GM23338 (cell line): ENCODE measurements at regions not wholly inside any gene's neighbourhood (a gene's known extent, or its start where the extent isn't known, plus 50 kb on each side); places are given as distances from the start of the nearest gene placed in this dataset.

Experiments
- ATAC-seq: fragments of 200-7000 bp; cut with Tn5 transposase; 3 replicates; pipeline ENCODE4 v1.9.1; 2020
- DNase-seq: peaks from one replicate; pipeline ENCODE4 v3.0.0-alpha.2; 2015; ENCODE audit warnings: low spot score
- H2AFZ ChIP-seq: fragments of 200-600 bp; sonication (generic); 2 replicates; pipeline ENCODE4 v1.8.0; 2016; ENCODE audit warnings: antibody characterized with exemption, mild to moderate bottlenecking, moderate library complexity
- H3F3A ChIP-seq: fragments of 200-600 bp; sonication (generic); replicated peaks from 2 replicates; pipeline ENCODE4 v1.8.0; 2017; ENCODE audit warnings: antibody characterized with exemption, mixed run types, low read depth
- H3K27ac ChIP-seq: fragments of 200-600 bp; sonication (generic); 2 replicates; pipeline ENCODE4 v1.6.1; 2016; ENCODE audit warnings: low read depth
- H3K27me3 ChIP-seq: fragments of 200-600 bp; sonication (generic); 2 replicates; pipeline ENCODE4 v1.8.0; 2016; ENCODE audit warnings: mild to moderate bottlenecking, mixed run types, moderate library complexity; ENCODE audit not compliant: insufficient read depth
- H3K36me3 ChIP-seq: fragments of 200-600 bp; sonication (generic); 2 replicates; pipeline ENCODE4 v1.8.0; 2016; ENCODE audit warnings: mild to moderate bottlenecking; ENCODE audit not compliant: insufficient read depth
- H3K4me1 ChIP-seq: fragments of 200-600 bp; sonication (generic); 2 replicates; pipeline ENCODE4 v1.8.0; 2016; ENCODE audit warnings: mild to moderate bottlenecking, moderate library complexity; ENCODE audit not compliant: insufficient read depth
- H3K4me2 ChIP-seq: fragments of 200-600 bp; sonication (generic); 2 replicates; pipeline ENCODE4 v1.7.1; 2017; ENCODE audit warnings: mixed run types
- H3K4me3 ChIP-seq: fragments of 200-600 bp; sonication (generic); 2 replicates; pipeline ENCODE4 v1.6.1; 2016; ENCODE audit warnings: mixed run types
- H3K79me2 ChIP-seq: fragments of 200-600 bp; sonication (generic); replicated peaks from 2 replicates; pipeline ENCODE4 v1.8.0; 2017; ENCODE audit warnings: mild to moderate bottlenecking; ENCODE audit not compliant: insufficient read depth
- H3K9me2 ChIP-seq: fragments of 200-600 bp; sonication (generic); 2 replicates; pipeline ENCODE4 v1.8.0; 2017; ENCODE audit not compliant: insufficient read depth
- H4K20me1 ChIP-seq: fragments of 200-600 bp; sonication (generic); replicated peaks from 2 replicates; pipeline ENCODE4 v1.8.0; 2017; ENCODE audit warnings: mild to moderate bottlenecking; ENCODE audit not compliant: insufficient read depth
- H3K27ac Mint-ChIP-seq: 2 replicates; pipeline ENCODE4 v1.8.0; 2020; ENCODE audit warnings: inconsistent platforms, mild to moderate bottlenecking, moderate library complexity, mixed read lengths
- H3K27me3 Mint-ChIP-seq: 3 replicates; pipeline ENCODE4 v1.8.0; 2022; ENCODE audit warnings: low read depth, mild to moderate bottlenecking, moderate library complexity, mixed read lengths, inconsistent platforms; ENCODE audit not compliant: insufficient read depth, poor library complexity
- H3K36me3 Mint-ChIP-seq: 3 replicates; pipeline ENCODE4 v1.8.0; 2021; ENCODE audit warnings: low read depth, mild to moderate bottlenecking, inconsistent platforms, moderate library complexity, mixed read lengths
- H3K4me1 Mint-ChIP-seq: 3 replicates; pipeline ENCODE4 v1.8.0; 2020; ENCODE audit warnings: mild to moderate bottlenecking, inconsistent platforms, mixed read lengths
- H3K4me3 Mint-ChIP-seq: 3 replicates; pipeline ENCODE4 v1.8.0; 2021; ENCODE audit warnings: moderate library complexity, mild to moderate bottlenecking, inconsistent platforms, mixed read lengths
- H3K9me3 Mint-ChIP-seq: 3 replicates; pipeline ENCODE4 v1.8.0; 2020; ENCODE audit warnings: moderate library complexity, mild to moderate bottlenecking, inconsistent platforms, mixed read lengths
- CREB1 ChIP-seq: fragments of 250-450 bp; sonication (Bioruptor Pico); IDR thresholded peaks from 2 replicates; pipeline ENCODE4 v1.5.0; 2020; ENCODE audit warnings: low read depth, mild to moderate bottlenecking, moderate library complexity
- EZH2 ChIP-seq: fragments of 200-600 bp; sonication (generic); IDR thresholded peaks from one replicate; pipeline ENCODE4 v1.8.0; 2017; ENCODE audit warnings: antibody characterized with exemption, mild to moderate bottlenecking, low read depth; ENCODE audit not compliant: unreplicated experiment
- EZH2phosphoT487 ChIP-seq: fragments of 200-600 bp; sonication (generic); IDR thresholded peaks from one replicate; pipeline ENCODE4 v1.8.1; 2018; ENCODE audit warnings: antibody characterized with exemption; ENCODE audit not compliant: unreplicated experiment
- JUNB ChIP-seq: IDR thresholded peaks from one replicate; pipeline ENCODE4 v1.6.1; 2016; ENCODE audit warnings: antibody characterized with exemption; ENCODE audit not compliant: unreplicated experiment
- NANOG ChIP-seq: IDR thresholded peaks from 2 replicates; pipeline ENCODE4 v1.6.1; 2016; ENCODE audit warnings: antibody characterized with exemption, borderline replicate concordance
- POLR2AphosphoS5 ChIP-seq: IDR thresholded peaks from 2 replicates; pipeline ENCODE4 v1.6.1; 2016; ENCODE audit warnings: antibody characterized with exemption, low read depth
- STAT1 ChIP-seq: IDR thresholded peaks from one replicate; pipeline ENCODE4 v1.6.1; 2016; ENCODE audit warnings: antibody characterized with exemption; ENCODE audit not compliant: unreplicated experiment
- ZNF114 ChIP-seq: fragments of 250-450 bp; sonication (Bioruptor Pico); IDR thresholded peaks from 2 replicates; pipeline ENCODE4 v1.5.0; 2020; ENCODE audit warnings: mild to moderate bottlenecking, moderate library complexity
- ZNF331 ChIP-seq: fragments of 250-450 bp; sonication (Bioruptor Pico); IDR thresholded peaks from 2 replicates; pipeline ENCODE4 v1.5.0; 2020; ENCODE audit warnings: low read depth, mild to moderate bottlenecking, moderate library complexity
- TF ChIP-seq, protein P1 (sequence below), 2 experiments: fragments of 200-600 bp in 1 of 2; sonication (generic) in 1 of 2; conservative IDR thresholded peaks; 2 replicates each; pipeline versions ENCODE4 v1.5.1 to v1.6.1; 2016 to 2017; ENCODE audit warnings: antibody characterized with exemption in 2 of 2, low read depth in 2 of 2, mild to moderate bottlenecking in 2 of 2, moderate library complexity in 1 of 2
- TF ChIP-seq, protein P2 (sequence below): IDR thresholded peaks from 2 replicates; pipeline ENCODE4 v1.6.1; 2016; ENCODE audit warnings: antibody characterized with exemption
- TF ChIP-seq, protein P3 (sequence below): fragments of 250-450 bp; sonication (Bioruptor Pico); IDR thresholded peaks from 2 replicates; pipeline ENCODE4 v1.5.0; 2020; ENCODE audit warnings: mild to moderate bottlenecking, moderate library complexity
- TF ChIP-seq, protein P4 (sequence below): IDR thresholded peaks from one replicate; pipeline ENCODE4 v1.6.1; 2018; ENCODE audit warnings: antibody characterized with exemption; ENCODE audit not compliant: unreplicated experiment

DNA sequence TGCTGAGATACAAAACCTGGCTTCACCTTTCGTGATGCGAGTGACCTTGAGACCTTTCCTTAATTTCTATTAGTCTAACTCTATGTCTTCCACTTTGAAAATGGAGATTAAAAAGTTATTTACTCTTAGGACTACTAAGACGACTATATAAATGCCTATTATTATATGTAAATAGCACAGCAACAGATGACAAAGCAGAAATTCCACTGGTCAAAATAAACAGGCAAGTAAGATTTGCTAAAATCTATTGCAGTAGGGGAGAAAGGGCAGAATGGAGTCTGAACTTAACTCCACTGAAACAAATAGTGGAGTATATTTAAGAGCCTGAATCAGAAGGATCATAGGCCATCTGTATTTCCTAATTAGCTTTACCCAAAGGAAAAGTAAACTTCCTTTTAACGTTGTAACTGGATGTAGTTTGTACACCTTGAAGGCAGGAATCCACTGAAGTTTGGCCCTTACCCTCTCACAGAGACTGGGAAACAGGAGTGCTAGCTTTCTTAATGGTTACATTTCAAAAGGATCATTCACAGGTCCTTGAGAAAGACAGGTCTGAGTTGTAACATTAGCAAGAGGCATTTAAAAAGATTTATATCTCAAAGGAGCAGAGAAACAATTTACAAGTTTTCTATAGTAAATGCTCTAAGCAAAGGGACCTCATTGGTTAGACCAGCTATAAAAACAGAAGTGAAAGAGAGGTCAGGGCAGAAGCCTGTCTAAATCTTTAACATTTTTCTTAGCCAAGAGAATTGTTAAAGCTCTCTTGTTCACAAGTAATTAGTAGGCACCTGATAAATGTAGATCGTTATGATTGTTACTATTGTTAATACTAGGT lies 332.5 kb downstream of the ZWINT start:
- Mint-ChIP-seq H3K4me3 (no peak overlapping the region), H3K27me3 (no peaks in the 10 kb centered on the region), H3K4me1 (no peaks in the 10 kb centered on the region; the same call in 2 of the 3 replicates)

More for the DNA sequence above, 332.5 kb downstream of the ZWINT start:
- Histone ChIP-seq H3K27ac (no peak overlapping the region), H3K4me3 (no peak overlapping the region), H3K27me3 (no peaks in the 10 kb centered on the region), H2AFZ (no peak overlapping the region; the same call in 1 of the 2 replicates), H3F3A (no peaks in the 10 kb centered on the region), H4K20me1 (no peaks in the 10 kb centered on the region), H3K4me1 (no peaks in the 10 kb centered on the region), H3K36me3 (no peaks in the 10 kb centered on the region), H3K79me2 (no peaks in the 10 kb centered on the region), H3K9me2 (no peaks in the 10 kb centered on the region), H3K4me2 (no peak overlapping the region)
- H3K36me3 Mint-ChIP-seq, result no peaks in the 10 kb centered on the region
- TF ChIP-seq NANOG (no peak), CREB1 (CRISPR knock-in tag) (no peak), ZNF331 (CRISPR knock-in tag) (no peak), POLR2AphosphoS5 (no peak), ZNF114 (no peak), JUNB (no peak), STAT1 (no peak), EZH2phosphoT487 (no peak), EZH2 (no peak)
- TF ChIP-seq, protein P1, sequence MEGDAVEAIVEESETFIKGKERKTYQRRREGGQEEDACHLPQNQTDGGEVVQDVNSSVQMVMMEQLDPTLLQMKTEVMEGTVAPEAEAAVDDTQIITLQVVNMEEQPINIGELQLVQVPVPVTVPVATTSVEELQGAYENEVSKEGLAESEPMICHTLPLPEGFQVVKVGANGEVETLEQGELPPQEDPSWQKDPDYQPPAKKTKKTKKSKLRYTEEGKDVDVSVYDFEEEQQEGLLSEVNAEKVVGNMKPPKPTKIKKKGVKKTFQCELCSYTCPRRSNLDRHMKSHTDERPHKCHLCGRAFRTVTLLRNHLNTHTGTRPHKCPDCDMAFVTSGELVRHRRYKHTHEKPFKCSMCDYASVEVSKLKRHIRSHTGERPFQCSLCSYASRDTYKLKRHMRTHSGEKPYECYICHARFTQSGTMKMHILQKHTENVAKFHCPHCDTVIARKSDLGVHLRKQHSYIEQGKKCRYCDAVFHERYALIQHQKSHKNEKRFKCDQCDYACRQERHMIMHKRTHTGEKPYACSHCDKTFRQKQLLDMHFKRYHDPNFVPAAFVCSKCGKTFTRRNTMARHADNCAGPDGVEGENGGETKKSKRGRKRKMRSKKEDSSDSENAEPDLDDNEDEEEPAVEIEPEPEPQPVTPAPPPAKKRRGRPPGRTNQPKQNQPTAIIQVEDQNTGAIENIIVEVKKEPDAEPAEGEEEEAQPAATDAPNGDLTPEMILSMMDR (conservative IDR thresholded peaks at IDR 0.05; ENCODE audit: low read depth in 2 of 2), result no peak
- TF ChIP-seq, protein P2, sequence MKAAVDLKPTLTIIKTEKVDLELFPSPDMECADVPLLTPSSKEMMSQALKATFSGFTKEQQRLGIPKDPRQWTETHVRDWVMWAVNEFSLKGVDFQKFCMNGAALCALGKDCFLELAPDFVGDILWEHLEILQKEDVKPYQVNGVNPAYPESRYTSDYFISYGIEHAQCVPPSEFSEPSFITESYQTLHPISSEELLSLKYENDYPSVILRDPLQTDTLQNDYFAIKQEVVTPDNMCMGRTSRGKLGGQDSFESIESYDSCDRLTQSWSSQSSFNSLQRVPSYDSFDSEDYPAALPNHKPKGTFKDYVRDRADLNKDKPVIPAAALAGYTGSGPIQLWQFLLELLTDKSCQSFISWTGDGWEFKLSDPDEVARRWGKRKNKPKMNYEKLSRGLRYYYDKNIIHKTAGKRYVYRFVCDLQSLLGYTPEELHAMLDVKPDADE, result no peak
- TF ChIP-seq, protein P3, sequence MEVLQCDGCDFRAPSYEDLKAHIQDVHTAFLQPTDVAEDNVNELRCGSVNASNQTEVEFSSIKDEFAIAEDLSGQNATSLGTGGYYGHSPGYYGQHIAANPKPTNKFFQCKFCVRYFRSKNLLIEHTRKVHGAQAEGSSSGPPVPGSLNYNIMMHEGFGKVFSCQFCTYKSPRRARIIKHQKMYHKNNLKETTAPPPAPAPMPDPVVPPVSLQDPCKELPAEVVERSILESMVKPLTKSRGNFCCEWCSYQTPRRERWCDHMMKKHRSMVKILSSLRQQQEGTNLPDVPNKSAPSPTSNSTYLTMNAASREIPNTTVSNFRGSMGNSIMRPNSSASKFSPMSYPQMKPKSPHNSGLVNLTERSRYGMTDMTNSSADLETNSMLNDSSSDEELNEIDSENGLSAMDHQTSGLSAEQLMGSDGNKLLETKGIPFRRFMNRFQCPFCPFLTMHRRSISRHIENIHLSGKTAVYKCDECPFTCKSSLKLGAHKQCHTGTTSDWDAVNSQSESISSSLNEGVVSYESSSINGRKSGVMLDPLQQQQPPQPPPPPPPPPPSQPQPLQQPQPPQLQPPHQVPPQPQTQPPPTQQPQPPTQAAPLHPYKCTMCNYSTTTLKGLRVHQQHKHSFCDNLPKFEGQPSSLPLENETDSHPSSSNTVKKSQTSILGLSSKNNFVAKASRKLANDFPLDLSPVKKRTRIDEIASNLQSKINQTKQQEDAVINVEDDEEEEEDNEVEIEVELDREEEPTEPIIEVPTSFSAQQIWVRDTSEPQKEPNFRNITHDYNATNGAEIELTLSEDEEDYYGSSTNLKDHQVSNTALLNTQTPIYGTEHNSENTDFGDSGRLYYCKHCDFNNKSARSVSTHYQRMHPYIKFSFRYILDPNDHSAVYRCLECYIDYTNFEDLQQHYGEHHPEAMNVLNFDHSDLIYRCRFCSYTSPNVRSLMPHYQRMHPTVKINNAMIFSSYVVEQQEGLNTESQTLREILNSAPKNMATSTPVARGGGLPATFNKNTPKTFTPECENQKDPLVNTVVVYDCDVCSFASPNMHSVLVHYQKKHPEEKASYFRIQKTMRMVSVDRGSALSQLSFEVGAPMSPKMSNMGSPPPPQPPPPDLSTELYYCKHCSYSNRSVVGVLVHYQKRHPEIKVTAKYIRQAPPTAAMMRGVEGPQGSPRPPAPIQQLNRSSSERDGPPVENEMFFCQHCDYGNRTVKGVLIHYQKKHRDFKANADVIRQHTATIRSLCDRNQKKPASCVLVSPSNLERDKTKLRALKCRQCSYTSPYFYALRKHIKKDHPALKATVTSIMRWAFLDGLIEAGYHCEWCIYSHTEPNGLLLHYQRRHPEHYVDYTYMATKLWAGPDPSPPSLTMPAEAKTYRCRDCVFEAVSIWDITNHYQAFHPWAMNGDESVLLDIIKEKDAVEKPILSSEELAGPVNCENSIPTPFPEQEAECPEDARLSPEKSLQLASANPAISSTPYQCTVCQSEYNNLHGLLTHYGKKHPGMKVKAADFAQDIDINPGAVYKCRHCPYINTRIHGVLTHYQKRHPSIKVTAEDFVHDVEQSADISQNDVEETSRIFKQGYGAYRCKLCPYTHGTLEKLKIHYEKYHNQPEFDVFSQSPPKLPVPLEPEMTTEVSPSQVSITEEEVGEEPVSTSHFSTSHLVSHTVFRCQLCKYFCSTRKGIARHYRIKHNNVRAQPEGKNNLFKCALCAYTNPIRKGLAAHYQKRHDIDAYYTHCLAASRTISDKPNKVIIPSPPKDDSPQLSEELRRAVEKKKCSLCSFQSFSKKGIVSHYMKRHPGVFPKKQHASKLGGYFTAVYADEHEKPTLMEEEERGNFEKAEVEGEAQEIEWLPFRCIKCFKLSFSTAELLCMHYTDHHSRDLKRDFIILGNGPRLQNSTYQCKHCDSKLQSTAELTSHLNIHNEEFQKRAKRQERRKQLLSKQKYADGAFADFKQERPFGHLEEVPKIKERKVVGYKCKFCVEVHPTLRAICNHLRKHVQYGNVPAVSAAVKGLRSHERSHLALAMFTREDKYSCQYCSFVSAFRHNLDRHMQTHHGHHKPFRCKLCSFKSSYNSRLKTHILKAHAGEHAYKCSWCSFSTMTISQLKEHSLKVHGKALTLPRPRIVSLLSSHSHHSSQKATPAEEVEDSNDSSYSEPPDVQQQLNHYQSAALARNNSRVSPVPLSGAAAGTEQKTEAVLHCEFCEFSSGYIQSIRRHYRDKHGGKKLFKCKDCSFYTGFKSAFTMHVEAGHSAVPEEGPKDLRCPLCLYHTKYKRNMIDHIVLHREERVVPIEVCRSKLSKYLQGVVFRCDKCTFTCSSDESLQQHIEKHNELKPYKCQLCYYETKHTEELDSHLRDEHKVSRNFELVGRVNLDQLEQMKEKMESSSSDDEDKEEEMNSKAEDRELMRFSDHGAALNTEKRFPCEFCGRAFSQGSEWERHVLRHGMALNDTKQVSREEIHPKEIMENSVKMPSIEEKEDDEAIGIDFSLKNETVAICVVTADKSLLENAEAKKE, result no peak
- TF ChIP-seq, protein P4, sequence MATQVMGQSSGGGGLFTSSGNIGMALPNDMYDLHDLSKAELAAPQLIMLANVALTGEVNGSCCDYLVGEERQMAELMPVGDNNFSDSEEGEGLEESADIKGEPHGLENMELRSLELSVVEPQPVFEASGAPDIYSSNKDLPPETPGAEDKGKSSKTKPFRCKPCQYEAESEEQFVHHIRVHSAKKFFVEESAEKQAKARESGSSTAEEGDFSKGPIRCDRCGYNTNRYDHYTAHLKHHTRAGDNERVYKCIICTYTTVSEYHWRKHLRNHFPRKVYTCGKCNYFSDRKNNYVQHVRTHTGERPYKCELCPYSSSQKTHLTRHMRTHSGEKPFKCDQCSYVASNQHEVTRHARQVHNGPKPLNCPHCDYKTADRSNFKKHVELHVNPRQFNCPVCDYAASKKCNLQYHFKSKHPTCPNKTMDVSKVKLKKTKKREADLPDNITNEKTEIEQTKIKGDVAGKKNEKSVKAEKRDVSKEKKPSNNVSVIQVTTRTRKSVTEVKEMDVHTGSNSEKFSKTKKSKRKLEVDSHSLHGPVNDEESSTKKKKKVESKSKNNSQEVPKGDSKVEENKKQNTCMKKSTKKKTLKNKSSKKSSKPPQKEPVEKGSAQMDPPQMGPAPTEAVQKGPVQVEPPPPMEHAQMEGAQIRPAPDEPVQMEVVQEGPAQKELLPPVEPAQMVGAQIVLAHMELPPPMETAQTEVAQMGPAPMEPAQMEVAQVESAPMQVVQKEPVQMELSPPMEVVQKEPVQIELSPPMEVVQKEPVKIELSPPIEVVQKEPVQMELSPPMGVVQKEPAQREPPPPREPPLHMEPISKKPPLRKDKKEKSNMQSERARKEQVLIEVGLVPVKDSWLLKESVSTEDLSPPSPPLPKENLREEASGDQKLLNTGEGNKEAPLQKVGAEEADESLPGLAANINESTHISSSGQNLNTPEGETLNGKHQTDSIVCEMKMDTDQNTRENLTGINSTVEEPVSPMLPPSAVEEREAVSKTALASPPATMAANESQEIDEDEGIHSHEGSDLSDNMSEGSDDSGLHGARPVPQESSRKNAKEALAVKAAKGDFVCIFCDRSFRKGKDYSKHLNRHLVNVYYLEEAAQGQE, result no peak
- no peaks in the 10 kb centered on the region for H3K9me3 Mint-ChIP-seq
- DNase-seq (no peak), ATAC-seq (no peak)
- H3K27ac Mint-ChIP-seq, result no peak overlapping the region; the same call in 1 of the 2 replicates
